Activated CD4-positive, alpha-beta memory T cell treated with anti-CD3 and anti-CD28 coated beads for 36 hours (primary cell): ENCODE measurements at regions not wholly inside any gene's neighbourhood (a gene's known extent, or its start where the extent isn't known, plus 50 kb on each side); places are given as distances from the start of the nearest gene placed in this dataset.

ENCODE experiments used
- CTCF ChIA-PET: fragments of 350-600 bp; sonication (Branson Sonifier 250); formaldehyde crosslinking; loops from one replicate; lab custom pipeline; 2021; ENCODE audit warnings: antibody characterized with exemption, inconsistent platforms; lab: Charles Lee
- POLR2A ChIA-PET: fragments of 350-600 bp; sonication (Branson Sonifier 250); formaldehyde crosslinking; loops from one replicate; lab custom pipeline; 2021; ENCODE audit warnings: antibody characterized with exemption; lab: Charles Lee
- DNase-seq: peaks from one replicate; pipeline ENCODE4 v3.0.0-alpha.2; 2020
- H3K27ac Mint-ChIP-seq: one replicate; pipeline ENCODE4 v1.8.0; 2021; ENCODE audit warnings: mixed read lengths
- H3K27me3 Mint-ChIP-seq: one replicate; pipeline ENCODE4 v1.8.0; 2021; ENCODE audit warnings: mixed read lengths
- H3K36me3 Mint-ChIP-seq: one replicate; pipeline ENCODE4 v1.8.0; 2021; ENCODE audit warnings: mixed read lengths
- H3K4me1 Mint-ChIP-seq: one replicate; pipeline ENCODE4 v1.8.0; 2021; ENCODE audit warnings: low read depth, mixed read lengths
- H3K4me3 Mint-ChIP-seq: one replicate; pipeline ENCODE4 v1.8.0; 2021; ENCODE audit warnings: mild to moderate bottlenecking, mixed read lengths
- H3K9me3 Mint-ChIP-seq: one replicate; pipeline ENCODE4 v1.8.0; 2021; ENCODE audit warnings: mixed read lengths
- intact Hi-C: fragments of 100-400 bp; cut with micrococcal nuclease; formaldehyde crosslinking; loops from one replicate; pipeline ENCODE4 v1.15.1; 2023

DNA sequence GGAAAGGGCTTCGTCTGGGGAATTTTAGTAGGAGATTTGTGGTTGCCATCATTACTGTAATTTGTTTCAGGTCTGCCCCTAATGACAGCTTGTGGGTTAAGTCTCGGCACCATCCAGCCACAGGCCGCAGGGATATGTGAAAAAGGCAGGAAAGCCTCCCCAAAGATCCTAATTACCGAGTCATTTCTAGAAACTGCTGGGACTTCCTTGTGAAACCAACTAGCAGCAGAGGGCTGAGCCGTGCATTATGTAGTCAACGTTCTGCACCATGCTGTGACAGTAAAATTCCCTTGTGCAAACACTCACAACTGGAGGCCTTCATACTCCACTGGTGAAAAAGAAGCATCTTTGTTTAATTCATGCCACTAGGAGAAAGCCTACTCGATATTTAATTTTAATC lies 230.3 kb downstream of the MPDZ start:
- Mint-ChIP-seq H3K4me3 (no peak overlapping the region), H3K27ac (no peak overlapping the region), H3K27me3 (no peaks in the 10 kb centered on the region), H3K4me1 (no peaks in the 10 kb centered on the region), H3K9me3 (peaks cover 14% of the 10 kb centered on the region), H3K36me3 (no peaks in the 10 kb centered on the region)
- no peak for DNase-seq
- CTCF ChIA-PET = no interaction called here
- intact Hi-C loops = no loop called here
- POLR2A ChIA-PET = no interaction called here

DNA sequence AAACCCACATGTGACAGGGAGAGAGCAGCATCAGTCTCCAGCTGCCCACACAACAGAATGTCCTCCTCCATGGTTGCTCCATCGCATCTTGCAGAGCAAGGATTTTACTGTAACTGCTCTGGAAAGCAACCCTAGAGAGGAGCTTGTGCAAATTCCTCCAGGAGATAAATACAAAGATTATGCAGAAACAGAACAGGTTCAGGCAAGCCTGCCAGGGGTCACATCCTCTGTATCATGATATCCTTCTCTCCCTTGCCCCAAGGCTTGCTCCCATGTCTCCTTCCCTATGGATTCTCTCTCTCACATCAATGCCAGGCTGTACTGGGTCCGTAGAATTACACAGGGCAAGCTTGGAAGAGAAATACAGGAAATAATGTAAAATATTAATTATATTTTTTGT lies 226.0 kb downstream of the MPDZ start:
- Mint-ChIP-seq H3K4me1 (no peaks in the 10 kb centered on the region), H3K36me3 (no peaks in the 10 kb centered on the region), H3K27ac (no peak overlapping the region), H3K4me3 (no peak overlapping the region), H3K27me3 (no peaks in the 10 kb centered on the region), H3K9me3 (peaks cover 16% of the 10 kb centered on the region)
- ChIA-PET CTCF (no interaction called here), POLR2A (no interaction called here)
- DNase-seq = no peak
- intact Hi-C loops = no loop called here

DNA sequence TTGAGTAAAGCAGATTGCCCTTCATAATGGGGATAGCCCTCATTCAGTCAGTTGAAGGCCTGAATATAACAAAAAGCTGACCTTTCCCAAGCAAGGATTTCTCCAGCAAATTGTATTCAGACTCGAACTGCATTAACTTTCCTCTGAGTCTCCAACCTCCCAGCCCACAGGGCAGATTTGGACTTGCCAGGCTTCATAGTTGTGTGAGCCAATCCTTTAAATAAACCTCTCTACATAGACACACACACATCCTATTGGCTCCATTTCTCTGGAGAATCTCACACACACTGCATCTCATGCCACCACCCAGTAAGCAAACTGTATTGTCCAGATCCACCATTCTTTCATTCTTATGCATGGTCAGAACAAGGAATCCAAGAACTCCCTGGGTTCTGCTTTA lies 225.1 kb downstream of the MPDZ start:
- no peak overlapping the region for H3K27ac Mint-ChIP-seq
- intact Hi-C loops = no loop called here
- DNase-seq = no peak
- H3K36me3 Mint-ChIP-seq = no peaks in the 10 kb centered on the region
- ChIA-PET POLR2A (no interaction called here), CTCF (no interaction called here)
- H3K4me3 Mint-ChIP-seq = no peak overlapping the region
- peaks cover 19% of the 10 kb centered on the region for H3K9me3 Mint-ChIP-seq
- no peaks in the 10 kb centered on the region for H3K4me1 Mint-ChIP-seq
- H3K27me3 Mint-ChIP-seq = no peaks in the 10 kb centered on the region
